ENCODE measurements at regions not wholly inside any gene's neighbourhood (a gene's known extent, or its start where the extent isn't known, plus 50 kb on each side); places are given as distances from the start of the nearest gene placed in this dataset.

- TF ChIP-seq CTCF (IDR thresholded peaks at IDR 0.05) (no peak), REST (IDR thresholded peaks at IDR 0.05; ENCODE audit: insufficient read depth in 1 of 2, low read depth in 2 of 2, low read length in 1 of 2) (no peak), POLR2AphosphoS5 (IDR thresholded peaks at IDR 0.05; ENCODE audit: low read depth, low read length) (no peak), SIN3A (IDR thresholded peaks at IDR 0.05; ENCODE audit: borderline replicate concordance, insufficient read depth, low read depth, low read length) (no peak), TCF7L2 (IDR thresholded peaks at IDR 0.05; ENCODE audit: low read depth, low read length) (no peak)
Observed at GRCh38 chr7:42414028-42414427, 177.0 kb upstream of the GLI3 start.
